ENCODE measurements at regions not wholly inside any gene's neighbourhood (a gene's known extent, or its start where the extent isn't known, plus 50 kb on each side); places are given as distances from the start of the nearest gene placed in this dataset.

DNA sequence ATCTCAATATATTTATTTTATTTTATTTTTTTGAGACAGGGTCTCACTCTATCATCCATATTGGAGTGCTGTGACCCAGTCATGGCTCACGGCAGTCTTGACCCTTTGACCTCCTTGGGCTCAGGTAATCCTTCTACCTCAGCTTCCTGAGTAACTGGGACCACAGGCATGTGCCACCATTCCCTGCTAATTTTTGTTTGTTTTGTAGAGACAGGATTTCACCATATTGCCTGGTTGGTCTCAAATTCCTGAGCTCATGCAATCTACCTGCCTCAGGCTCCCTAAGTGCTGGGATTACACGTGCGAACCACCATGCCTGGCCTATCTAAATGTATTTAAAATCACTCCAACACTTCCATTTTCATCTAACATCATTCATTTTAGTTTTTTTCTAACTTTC is 190.5 kb upstream of the CHD1 start:
- TF ChIP-seq YY1 (IDR thresholded peaks at IDR 0.05; ENCODE audit: insufficient read depth, insufficient read length), result no peak
- no peak for TF ChIP-seq ZNF274 (IDR thresholded peaks at IDR 0.05; ENCODE audit: low read depth, low read length)
- TF ChIP-seq SUZ12 (IDR thresholded peaks at IDR 0.05; ENCODE audit: extremely low read depth, insufficient read depth, insufficient read length), result no peak
